Skeletal muscle satellite cell (primary cell): ENCODE measurements at regions not wholly inside any gene's neighbourhood (a gene's known extent, or its start where the extent isn't known, plus 50 kb on each side); places are given as distances from the start of the nearest gene placed in this dataset.

Experiments
- H3K27me3 ChIP-seq: 2 replicates; pipeline ENCODE4 v1.7.0; 2013; ENCODE audit warnings: low read length; ENCODE audit not compliant: control insufficient read depth, insufficient read depth
- H3K36me3 ChIP-seq: 2 replicates; pipeline ENCODE4 v1.7.0; 2013; ENCODE audit warnings: mild to moderate bottlenecking, control low read depth, low read length; ENCODE audit not compliant: insufficient read depth
- H3K4me1 ChIP-seq: 2 replicates; pipeline ENCODE4 v1.7.0; 2013; ENCODE audit warnings: low read length; ENCODE audit not compliant: control insufficient read depth, insufficient read depth
- H3K4me2 ChIP-seq: 2 replicates; pipeline ENCODE4 v1.7.0; 2013; ENCODE audit warnings: mild to moderate bottlenecking, low read length
- H3K4me3 ChIP-seq: 2 replicates; pipeline ENCODE4 v1.7.0; 2013; ENCODE audit warnings: low read length
- H3K9ac ChIP-seq: 2 replicates; pipeline ENCODE4 v1.7.0; 2013; ENCODE audit warnings: mild to moderate bottlenecking, low read depth, low read length, moderate library complexity
- H3K9me3 ChIP-seq: replicated peaks from 2 replicates; pipeline ENCODE4 v1.7.0; 2013; ENCODE audit warnings: mild to moderate bottlenecking, control low read depth, low read length

GRCh38 chr22:22348815-22349454, 104.3 kb downstream of the VPREB1 start:
- Histone ChIP-seq H3K36me3 (no peaks in the 10 kb centered on the region), H3K9me3 (no peaks in the 10 kb centered on the region), H3K27me3 (peaks cover 67% of the 10 kb centered on the region), H3K4me3 (no peak overlapping the region), H3K4me1 (no peaks in the 10 kb centered on the region), H3K9ac (no peak overlapping the region), H3K4me2 (no peak overlapping the region)

- no peak overlapping the region for H3K4me2 ChIP-seq
- H3K4me1 ChIP-seq: no peaks in the 10 kb centered on the region
- peaks cover 72% of the 10 kb centered on the region for H3K27me3 ChIP-seq
- H3K9ac ChIP-seq: no peak overlapping the region
- H3K4me3 ChIP-seq: no peak overlapping the region
- no peaks in the 10 kb centered on the region for H3K9me3 ChIP-seq
- no peaks in the 10 kb centered on the region for H3K36me3 ChIP-seq
Observed at GRCh38 chr22:22349455-22349836, 104.9 kb downstream of the VPREB1 start.

- H3K9me3 ChIP-seq: no peaks in the 10 kb centered on the region
- no peaks in the 10 kb centered on the region for H3K36me3 ChIP-seq
- no peak overlapping the region for H3K9ac ChIP-seq
- no peak overlapping the region for H3K4me2 ChIP-seq
- H3K4me3 ChIP-seq: no peak overlapping the region
- H3K4me1 ChIP-seq: no peaks in the 10 kb centered on the region
- peaks cover 73% of the 10 kb centered on the region for H3K27me3 ChIP-seq
Observed at GRCh38 chr22:22351366-22351765, 106.8 kb downstream of the VPREB1 start.

GRCh38 chr22:22352371-22352999, 107.9 kb downstream of the VPREB1 start:
- no peaks in the 10 kb centered on the region for H3K36me3 ChIP-seq
- no peaks in the 10 kb centered on the region for H3K9me3 ChIP-seq
- no peak overlapping the region for H3K4me2 ChIP-seq
- no peaks in the 10 kb centered on the region for H3K4me1 ChIP-seq
- H3K4me3 ChIP-seq: no peak overlapping the region
- peaks cover 75% of the 10 kb centered on the region for H3K27me3 ChIP-seq
- no peak overlapping the region for H3K9ac ChIP-seq

- H3K4me3 ChIP-seq: no peak overlapping the region
- no peaks in the 10 kb centered on the region for H3K4me1 ChIP-seq
- H3K9me3 ChIP-seq: no peaks in the 10 kb centered on the region
- no peak overlapping the region for H3K4me2 ChIP-seq
- H3K27me3 ChIP-seq: peaks cover 54% of the 10 kb centered on the region
- no peak overlapping the region for H3K9ac ChIP-seq
- H3K36me3 ChIP-seq: no peaks in the 10 kb centered on the region
Observed at GRCh38 chr22:22355096-22355834, 110.7 kb downstream of the VPREB1 start.

- Histone ChIP-seq H3K36me3 (no peaks in the 10 kb centered on the region), H3K27me3 (peaks cover 49% of the 10 kb centered on the region), H3K9ac (no peak overlapping the region), H3K4me3 (no peak overlapping the region), H3K4me2 (no peak overlapping the region), H3K9me3 (no peaks in the 10 kb centered on the region), H3K4me1 (no peaks in the 10 kb centered on the region)
Observed at GRCh38 chr22:22357024-22357883, 112.7 kb downstream of the VPREB1 start.

GRCh38 chr22:22358152-22358551, 113.6 kb downstream of the VPREB1 start:
- Histone ChIP-seq H3K4me3 (no peak overlapping the region), H3K27me3 (peaks cover 52% of the 10 kb centered on the region), H3K4me2 (no peak overlapping the region), H3K9ac (no peak overlapping the region), H3K4me1 (no peaks in the 10 kb centered on the region), H3K36me3 (no peaks in the 10 kb centered on the region), H3K9me3 (no peaks in the 10 kb centered on the region)

GRCh38 chr22:22358686-22359085, 114.1 kb downstream of the VPREB1 start:
- Histone ChIP-seq H3K4me1 (no peaks in the 10 kb centered on the region), H3K27me3 (peaks cover 56% of the 10 kb centered on the region), H3K4me2 (no peak overlapping the region), H3K4me3 (no peak overlapping the region), H3K9me3 (no peaks in the 10 kb centered on the region), H3K9ac (no peak overlapping the region), H3K36me3 (no peaks in the 10 kb centered on the region)

GRCh38 chr22:22359465-22359864, 114.9 kb downstream of the VPREB1 start:
- no peak overlapping the region for H3K4me2 ChIP-seq
- H3K4me1 ChIP-seq: no peaks in the 10 kb centered on the region
- H3K36me3 ChIP-seq: no peaks in the 10 kb centered on the region
- H3K27me3 ChIP-seq: peaks cover 57% of the 10 kb centered on the region
- no peaks in the 10 kb centered on the region for H3K9me3 ChIP-seq
- H3K9ac ChIP-seq: no peak overlapping the region
- H3K4me3 ChIP-seq: no peak overlapping the region

- no peak overlapping the region for H3K4me2 ChIP-seq
- H3K9ac ChIP-seq: no peak overlapping the region
- H3K27me3 ChIP-seq: peaks cover 54% of the 10 kb centered on the region
- no peaks in the 10 kb centered on the region for H3K9me3 ChIP-seq
- no peaks in the 10 kb centered on the region for H3K4me1 ChIP-seq
- H3K36me3 ChIP-seq: no peaks in the 10 kb centered on the region
- no peak overlapping the region for H3K4me3 ChIP-seq
Observed at GRCh38 chr22:22360014-22360413, 115.4 kb downstream of the VPREB1 start.

GRCh38 chr22:22362311-22362710, 117.7 kb downstream of the VPREB1 start:
- Histone ChIP-seq H3K4me3 (no peak overlapping the region), H3K36me3 (no peaks in the 10 kb centered on the region), H3K9ac (no peak overlapping the region), H3K9me3 (no peaks in the 10 kb centered on the region), H3K27me3 (peaks cover 63% of the 10 kb centered on the region), H3K4me2 (no peak overlapping the region), H3K4me1 (no peaks in the 10 kb centered on the region)
